SK-N-SH treated with all-trans-retinoic acid at 6 μM for 48 hours (cell line): ENCODE measurements at regions not wholly inside any gene's neighbourhood (a gene's known extent, or its start where the extent isn't known, plus 50 kb on each side); places are given as distances from the start of the nearest gene placed in this dataset.

Experiments used
- ARNTL ChIP-seq: fragments of 450-650 bp; formaldehyde crosslinking; IDR thresholded peaks from 2 replicates; pipeline ENCODE4 v1.5.0; 2020; ENCODE audit warnings: low read depth, mild to moderate bottlenecking, moderate library complexity, borderline replicate concordance
- CREB5 ChIP-seq: fragments of 250-450 bp; sonication (Bioruptor Pico); IDR thresholded peaks from 2 replicates; pipeline ENCODE4 v1.5.1; 2020; ENCODE audit warnings: low read depth, mild to moderate bottlenecking, moderate library complexity
- CSRNP3 ChIP-seq: fragments of 250-450 bp; sonication (Bioruptor Pico); IDR thresholded peaks from 2 replicates; pipeline ENCODE4 v1.5.1; 2021; ENCODE audit warnings: mild to moderate bottlenecking, moderate library complexity
- GLIS3 ChIP-seq: fragments of 250-450 bp; sonication (Bioruptor Pico); IDR thresholded peaks from 2 replicates; pipeline ENCODE4 v1.5.0; 2020; ENCODE audit warnings: mild to moderate bottlenecking, moderate library complexity
- OSR1 ChIP-seq: fragments of 250-450 bp; sonication (Bioruptor Pico); IDR thresholded peaks from 2 replicates; pipeline ENCODE4 v1.8.0; 2022; ENCODE audit warnings: moderate library complexity, mild to moderate bottlenecking, inconsistent platforms
- PATZ1 ChIP-seq: fragments of 250-450 bp; sonication (Bioruptor Pico); IDR thresholded peaks from 2 replicates; pipeline ENCODE4 v1.8.0; 2020; ENCODE audit warnings: mild to moderate bottlenecking, moderate library complexity, borderline replicate concordance
- POU6F1 ChIP-seq: fragments of 250-450 bp; sonication (Bioruptor Pico); IDR thresholded peaks from 2 replicates; pipeline ENCODE4 v1.8.0; 2021; ENCODE audit warnings: low read depth, mild to moderate bottlenecking, moderate library complexity, borderline replicate concordance
- RARB ChIP-seq: fragments of 250-450 bp; sonication (Bioruptor Pico); IDR thresholded peaks from 2 replicates; pipeline ENCODE4 v1.8.0; 2021; ENCODE audit warnings: mild to moderate bottlenecking, moderate library complexity
- ZFP30 ChIP-seq: fragments of 450-650 bp; formaldehyde crosslinking; IDR thresholded peaks from 2 replicates; pipeline ENCODE4 v1.5.0; 2022; ENCODE audit warnings: mild to moderate bottlenecking, moderate library complexity
- ZNF565 ChIP-seq: fragments of 450-650 bp; formaldehyde crosslinking; conservative IDR thresholded peaks from 2 replicates; pipeline ENCODE4 v1.5.0; 2020; ENCODE audit warnings: low read depth, mild to moderate bottlenecking, moderate library complexity
- ZNF70 ChIP-seq: fragments of 450-650 bp; formaldehyde crosslinking; IDR thresholded peaks from 2 replicates; pipeline ENCODE4 v1.5.0; 2020; ENCODE audit warnings: mild to moderate bottlenecking, moderate library complexity

GRCh38 chr10:78298835-78299234, 265.2 kb downstream of the RPS24 start:
- TF ChIP-seq OSR1 (CRISPR knock-in tag) (no peak), ZFP30 (CRISPR knock-in tag) (no peak), GLIS3 (CRISPR knock-in tag) (no peak), ARNTL (CRISPR knock-in tag) (no peak), POU6F1 (CRISPR knock-in tag) (no peak), PATZ1 (CRISPR knock-in tag) (no peak), ZNF70 (no peak), RARB (CRISPR knock-in tag) (no peak), ZNF565 (CRISPR knock-in tag) (no peak), CSRNP3 (no peak), CREB5 (CRISPR knock-in tag) (no peak)
